GM04504 (cell line): ENCODE measurements at regions not wholly inside any gene's neighbourhood (a gene's known extent, or its start where the extent isn't known, plus 50 kb on each side); places are given as distances from the start of the nearest gene placed in this dataset.
"Not testable (repeated sequence)": the region's sequence is repeated elsewhere in the genome, so short reads cannot be mapped to it uniquely, and the experiment has no call there.

ENCODE experiments used
- DNase-seq: peaks from one replicate; pipeline ENCODE4 v3.0.0-alpha.2; 2012; ENCODE audit warnings: low read depth

- no peak for DNase-seq
These were observed 126.5 kb downstream of the C12orf75 start for GRCh38 chr12:105457026-105457425.

GRCh38 chr12:105459760-105460330 is 129.4 kb downstream of the C12orf75 start:
- DNase-seq = no peak

GRCh38 chr12:105461271-105461943 is 130.9 kb downstream of the C12orf75 start:
- DNase-seq = no peak

DNA sequence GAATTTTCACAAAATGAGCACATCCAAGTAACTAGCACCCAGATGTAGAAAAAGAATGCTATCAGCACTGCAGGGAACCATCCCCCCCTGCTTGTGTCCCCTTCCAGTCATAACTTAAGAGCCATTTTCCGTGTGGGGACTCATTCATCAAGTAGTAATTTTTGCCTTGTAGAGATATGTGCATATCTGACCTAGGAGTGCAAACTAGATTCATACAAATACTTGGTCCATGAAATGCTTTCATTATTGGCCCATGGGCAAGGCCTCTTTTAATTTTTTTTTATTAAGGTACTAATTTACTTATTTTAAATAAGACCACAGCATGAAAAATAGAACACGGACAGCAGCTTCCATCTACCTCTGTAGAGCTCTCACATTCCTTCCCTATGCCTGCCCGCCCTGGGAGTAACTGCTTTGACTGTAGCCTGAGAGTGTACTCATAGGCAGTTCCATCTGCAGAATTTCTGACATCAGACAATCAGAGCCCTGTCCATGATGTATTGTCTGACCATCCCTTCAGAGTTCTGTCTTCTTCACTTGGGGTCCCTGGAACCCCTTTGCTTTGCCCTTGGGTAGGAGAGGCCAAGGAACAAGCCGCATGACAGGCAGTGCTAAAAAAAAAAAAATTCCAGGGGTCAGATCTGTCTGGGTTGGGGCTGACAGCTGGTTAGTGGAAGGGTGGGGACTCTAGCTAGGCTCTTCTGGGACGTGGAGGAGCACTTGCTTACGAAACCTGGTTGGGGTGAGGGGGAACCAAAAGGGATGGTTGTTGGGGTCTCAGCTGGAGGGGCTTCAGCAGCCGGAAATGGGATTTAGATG is 131.7 kb downstream of the C12orf75 start:
- no peak for DNase-seq

- DNase-seq = peak; percentile 28
These were observed 132.3 kb downstream of the C12orf75 start for GRCh38 chr12:105462831-105463230.

DNA sequence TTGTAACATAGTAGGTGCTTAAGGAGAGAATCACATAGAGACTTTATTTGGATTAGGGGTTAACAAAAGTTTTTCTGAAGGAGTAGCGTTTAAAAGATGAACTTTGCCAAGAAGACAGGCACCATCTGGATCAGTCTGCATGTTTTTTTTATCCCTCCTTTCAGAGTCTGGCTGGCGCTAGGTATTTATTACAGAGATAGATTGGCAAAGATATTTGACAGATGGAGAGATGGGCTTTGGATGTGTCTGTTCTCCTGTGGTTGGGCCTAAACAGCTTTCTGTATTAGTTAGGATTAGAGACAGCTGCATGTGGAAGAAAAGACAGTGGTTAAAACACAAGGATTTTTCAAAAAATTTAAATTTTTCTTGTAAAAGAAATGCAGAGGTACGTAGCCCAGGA is 133.9 kb downstream of the C12orf75 start:
- DNase-seq = no peak

DNA sequence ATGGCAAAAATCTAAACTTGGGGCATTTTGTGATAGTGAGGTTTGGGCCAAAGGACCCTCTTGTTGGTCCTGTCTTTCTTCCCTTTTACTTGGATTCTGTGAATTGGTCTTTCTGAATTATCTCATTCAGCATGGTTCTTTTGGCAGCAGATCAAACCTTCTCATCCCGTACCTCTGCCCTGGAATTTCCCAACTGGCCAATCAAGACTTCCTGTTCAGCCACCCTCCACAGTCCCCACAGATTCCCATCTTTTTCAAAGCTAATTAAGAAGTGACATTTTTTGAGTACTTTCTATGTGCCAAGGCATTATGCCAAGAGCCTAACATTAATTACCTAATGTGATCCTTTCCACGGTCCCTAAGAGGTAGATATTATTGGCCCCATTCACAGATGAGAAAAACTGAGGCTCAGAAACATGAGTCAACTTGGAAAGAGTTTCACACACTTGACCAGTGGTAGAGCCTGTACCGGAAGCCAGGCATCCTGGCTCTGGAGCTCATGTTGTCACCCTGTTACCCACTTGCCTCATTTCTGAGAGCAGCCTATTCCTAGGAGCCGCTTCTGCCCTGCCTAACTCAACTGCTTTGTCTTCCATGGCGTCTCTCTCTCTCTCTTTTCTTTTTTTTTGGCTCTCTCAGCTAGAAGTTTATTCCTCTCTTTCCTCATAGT is 135.9 kb downstream of the C12orf75 start:
- DNase-seq = no peak

GRCh38 chr12:105466901-105467598 is 136.6 kb downstream of the C12orf75 start:
- DNase-seq = no peak

DNA sequence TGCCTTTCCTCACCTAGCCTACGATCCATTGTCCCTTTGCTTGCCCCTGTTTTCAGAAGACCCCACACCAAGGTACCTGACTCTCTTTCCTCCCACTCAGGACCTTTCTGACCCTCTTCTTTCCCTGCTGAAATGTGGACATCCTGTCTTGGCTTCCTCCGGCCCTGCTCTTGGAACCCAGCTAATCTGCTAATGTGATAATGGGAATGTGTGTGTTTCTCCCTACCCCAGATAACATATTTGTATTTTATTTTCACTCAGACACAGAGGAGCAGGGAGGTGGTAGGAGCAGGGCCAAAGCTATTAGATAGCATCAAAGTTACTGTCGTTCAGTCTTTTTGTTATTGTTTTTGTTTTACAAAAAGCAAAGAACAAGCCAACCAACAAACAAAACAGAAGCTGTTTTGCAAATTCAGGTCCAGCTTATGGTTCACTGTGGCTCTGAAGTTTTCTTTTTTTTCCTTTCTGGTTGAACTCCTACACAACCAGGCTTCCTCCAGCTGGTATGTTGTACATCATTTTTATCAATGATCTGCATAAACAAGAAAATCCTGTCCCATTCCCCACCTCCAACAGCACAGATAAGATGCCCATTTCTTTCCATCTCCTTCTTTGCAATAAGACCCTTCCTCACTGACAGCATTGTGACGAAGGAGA is 137.3 kb downstream of the C12orf75 start:
- no peak for DNase-seq

DNA sequence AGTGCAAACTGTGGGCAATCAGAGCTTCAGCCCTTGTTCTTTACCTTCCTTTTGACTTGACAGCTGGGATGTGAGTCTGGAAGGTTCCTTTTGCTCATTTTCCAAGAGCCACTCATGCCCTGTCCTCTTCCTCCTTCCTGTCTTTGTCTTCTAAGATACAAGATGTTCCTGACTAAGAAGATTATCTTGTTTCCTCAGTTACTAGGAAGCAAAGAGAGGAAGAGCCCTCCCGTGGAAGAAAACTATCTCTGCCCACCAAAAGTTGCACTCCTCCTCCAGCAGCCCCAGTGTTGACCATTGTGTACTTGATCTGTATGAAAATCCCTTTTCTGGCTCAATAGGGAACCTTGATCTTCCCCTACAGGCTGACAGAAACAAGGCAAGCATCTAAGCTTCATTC is 138.0 kb downstream of the C12orf75 start:
- no peak for DNase-seq

- no peak for DNase-seq
These were observed 138.7 kb downstream of the C12orf75 start for GRCh38 chr12:105469211-105469610.

GRCh38 chr12:105469701-105470100 is 139.2 kb downstream of the C12orf75 start:
- no peak for DNase-seq

- no peak for DNase-seq
These were observed 139.6 kb downstream of the C12orf75 start for GRCh38 chr12:105470102-105470501.

GRCh38 chr12:105470601-105471000 is 140.1 kb downstream of the C12orf75 start:
- DNase-seq = no peak

DNA sequence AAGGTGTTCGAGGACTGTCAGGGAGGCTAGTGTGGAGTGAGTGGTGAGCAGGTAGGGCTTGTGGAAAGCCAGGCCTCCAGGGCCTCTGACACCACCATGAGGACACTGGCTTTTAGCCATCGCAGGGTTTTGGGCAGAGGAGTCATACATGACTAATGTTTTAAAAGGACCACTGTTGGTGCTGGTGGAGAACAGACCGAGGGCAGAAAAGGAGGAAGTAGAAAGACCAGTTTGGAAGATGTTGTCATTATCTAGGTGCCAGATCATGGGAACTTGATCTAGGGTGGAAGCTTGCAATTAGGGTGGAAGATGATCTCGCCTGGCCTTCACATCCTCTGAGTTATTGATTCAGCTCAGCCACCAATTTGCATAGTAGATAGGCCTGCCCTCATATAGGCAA is 144.2 kb downstream of the C12orf75 start:
- DNase-seq = no peak

- no peak for DNase-seq
These were observed 146.1 kb downstream of the C12orf75 start for GRCh38 chr12:105476616-105477015.

DNA sequence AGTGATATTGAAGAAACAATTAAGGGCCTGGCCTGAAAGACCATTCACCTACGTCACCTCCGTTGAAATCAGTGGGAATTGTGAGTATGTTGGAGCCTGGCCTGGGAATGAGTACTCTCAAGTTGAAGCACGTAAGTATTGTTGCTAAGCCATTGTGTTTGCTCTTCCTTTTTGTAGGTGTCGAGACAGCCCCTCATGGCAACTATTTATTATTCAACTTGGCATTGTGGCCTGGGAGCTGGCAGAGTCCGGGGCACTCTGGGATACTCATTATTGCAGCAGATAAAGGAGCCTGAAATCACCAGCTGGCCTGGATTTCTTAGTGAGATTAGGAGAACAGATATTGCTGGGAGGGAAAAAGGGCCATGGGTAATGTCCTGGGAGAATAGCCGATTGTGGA is 147.4 kb downstream of the C12orf75 start:
- DNase-seq = no peak

GRCh38 chr12:105478788-105479187 is 148.3 kb downstream of the C12orf75 start:
- not testable (repeated sequence) for DNase-seq

DNA sequence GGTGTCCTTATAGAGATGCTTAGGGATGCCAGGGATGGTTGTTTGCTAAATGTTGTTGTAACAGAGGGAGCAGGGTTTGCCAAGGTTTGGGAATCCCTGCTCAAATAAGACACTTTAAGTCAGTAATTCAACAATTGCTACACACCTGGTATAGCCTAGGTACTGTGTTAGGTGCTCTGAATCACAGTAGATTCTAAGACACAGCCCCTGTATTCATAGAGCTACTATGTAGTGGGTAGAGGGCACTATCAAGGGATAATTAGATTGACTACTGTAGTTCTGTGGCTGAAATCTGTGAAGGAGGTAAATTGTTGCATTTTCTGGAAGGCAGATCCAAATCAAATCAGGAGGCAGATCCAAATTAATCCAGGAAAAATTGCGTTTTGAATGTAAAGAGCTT is 149.2 kb downstream of the C12orf75 start:
- no peak for DNase-seq

DNA sequence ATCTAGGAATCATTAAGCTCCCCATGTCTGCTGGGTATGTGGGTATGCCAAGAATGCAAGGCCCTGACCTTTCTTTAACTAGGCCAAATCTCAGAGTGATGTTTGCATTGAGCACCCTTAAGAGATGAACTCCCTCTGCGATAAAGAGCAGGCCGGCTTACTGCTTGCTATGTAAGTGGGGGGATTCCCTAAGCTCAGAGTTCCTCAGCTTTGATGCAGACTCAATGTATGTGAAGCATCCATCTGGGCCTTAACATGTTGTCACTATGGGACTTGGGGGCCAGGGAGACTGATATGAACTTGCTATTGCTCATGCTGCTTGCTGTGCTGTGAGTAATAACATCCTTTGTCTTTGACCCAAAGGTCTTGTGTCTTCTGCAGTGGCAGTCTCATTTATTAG is 149.7 kb downstream of the C12orf75 start:
- DNase-seq = no peak
